Upper lobe of left lung (tissue), 6 donors: ENCODE measurements at regions not wholly inside any gene's neighbourhood (a gene's known extent, or its start where the extent isn't known, plus 50 kb on each side); places are given as distances from the start of the nearest gene placed in this dataset.

Experiments used
- ATAC-seq, 2 donors: fragments of 200-7000 bp; cut with Tn5 transposase; one replicate each; pipeline ENCODE4 v1.9.1; 2022; ENCODE audit warnings: mild to moderate bottlenecking in 2 of 2, moderate library complexity in 2 of 2; ENCODE audit not compliant: low FRiP score in 2 of 2
- DNase-seq, 2 donors: peaks; one replicate each; pipeline ENCODE4 v3.0.0-alpha.2; 2019 to 2020
- H3K27ac ChIP-seq, 4 donors: fragments of 200-600 bp; sonication (generic); one replicate each; pipeline ENCODE4 v1.5.1; 2016 to 2019
- H3K27me3 ChIP-seq, 4 donors: fragments of 200-600 bp; sonication (generic); one replicate each; pipeline ENCODE4 v1.5.1; 2017 to 2019
- H3K36me3 ChIP-seq, 4 donors: fragments of 200-600 bp; sonication (generic); one replicate each; pipeline ENCODE4 v1.5.1; 2016 to 2019
- H3K4me1 ChIP-seq, 4 donors: fragments of 200-600 bp; sonication (generic); one replicate each; pipeline ENCODE4 v1.5.1; 2018 to 2019
- H3K4me3 ChIP-seq, 4 donors: fragments of 200-600 bp; sonication (generic); one replicate each; pipeline ENCODE4 v1.5.1; 2017 to 2019; ENCODE audit warnings: mild to moderate bottlenecking in 2 of 4, moderate library complexity in 1 of 4
- H3K9me3 ChIP-seq, 4 donors: fragments of 200-600 bp; sonication (generic); one replicate each; pipeline ENCODE4 v1.5.1; 2018 to 2019
- EP300 ChIP-seq, 4 donors: sonication (generic); formaldehyde crosslinking; IDR thresholded peaks; one replicate each; pipeline ENCODE4 v1.5.1; 2017; ENCODE audit warnings: antibody characterized with exemption in 4 of 4, control low read depth in 2 of 4
- POLR2A ChIP-seq, 4 donors: fragments of 450-650 bp; IDR thresholded peaks; one replicate each; pipeline ENCODE4 v1.5.1; 2016 to 2017; ENCODE audit warnings: antibody characterized with exemption in 4 of 4, mild to moderate bottlenecking in 2 of 4
- POLR2AphosphoS5 ChIP-seq, 2 donors: sonication (generic); formaldehyde crosslinking; IDR thresholded peaks; one replicate each; pipeline ENCODE4 v1.5.1; 2017; ENCODE audit warnings: antibody characterized with exemption in 2 of 2
- WGBS, 2 donors: methylation state at CpG; one replicate each; pipeline ENCODE4 v1.1.5; 2017 to 2018; 5-methylcytosine and 5-hydroxymethylcytosine counted together
- TF ChIP-seq, protein P1 (sequence below), 6 experiments: fragments of 450-650 bp in 4 of 6; fragments of 200-600 bp in 2 of 6; sonication (generic) in 2 of 6; IDR thresholded peaks; one replicate each; pipeline ENCODE4 v1.5.1; 2016 to 2019; ENCODE audit warnings: antibody characterized with exemption in 6 of 6
- donor health status: DM: no; HTN: no; CAD: no; lungs with moderate emphysema.
- donor health status: DM: no; HTN: yes; CAD: no; lungs with severe emphysema.

DNA sequence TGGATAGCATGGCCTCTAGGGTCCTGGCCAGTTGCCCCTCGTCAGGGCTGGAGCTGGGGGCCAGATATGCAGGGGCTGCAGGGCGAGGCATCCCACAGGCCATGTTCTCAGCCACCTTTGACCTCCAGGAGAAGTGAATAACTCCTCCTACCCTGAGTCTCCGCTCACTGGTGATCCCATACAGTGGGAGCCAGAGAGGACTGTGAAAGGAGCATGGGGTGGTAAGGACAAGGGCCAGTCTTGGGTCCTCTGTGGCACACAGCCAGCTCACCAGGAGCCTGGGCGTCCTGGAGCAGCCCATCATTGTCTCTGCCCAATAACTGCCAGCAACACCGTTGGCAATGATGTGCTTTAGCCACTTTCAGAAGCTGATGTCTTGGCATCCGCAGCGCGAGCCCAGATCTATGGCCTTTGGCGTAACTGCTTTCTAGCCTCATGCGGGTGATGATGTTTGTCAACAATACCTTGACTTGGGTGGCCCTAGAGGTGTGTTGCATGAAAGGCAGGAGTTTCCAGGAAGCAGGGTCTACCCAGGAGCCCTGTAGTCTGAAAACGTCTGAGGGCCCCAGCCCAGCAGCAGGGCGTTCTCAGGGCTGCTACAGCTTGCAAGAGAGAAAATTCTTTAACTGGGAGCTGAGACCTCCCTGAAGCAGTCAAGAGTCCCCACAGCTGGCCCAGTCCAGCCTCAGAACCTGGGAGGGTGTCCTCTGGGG, 61.1 kb upstream of the IQSEC1 start:
- no peak overlapping the region for H3K27ac ChIP-seq
- DNase-seq (peak in 1 of 2 donors; percentile 13), ATAC-seq (no peak)
- TF ChIP-seq, protein P1, sequence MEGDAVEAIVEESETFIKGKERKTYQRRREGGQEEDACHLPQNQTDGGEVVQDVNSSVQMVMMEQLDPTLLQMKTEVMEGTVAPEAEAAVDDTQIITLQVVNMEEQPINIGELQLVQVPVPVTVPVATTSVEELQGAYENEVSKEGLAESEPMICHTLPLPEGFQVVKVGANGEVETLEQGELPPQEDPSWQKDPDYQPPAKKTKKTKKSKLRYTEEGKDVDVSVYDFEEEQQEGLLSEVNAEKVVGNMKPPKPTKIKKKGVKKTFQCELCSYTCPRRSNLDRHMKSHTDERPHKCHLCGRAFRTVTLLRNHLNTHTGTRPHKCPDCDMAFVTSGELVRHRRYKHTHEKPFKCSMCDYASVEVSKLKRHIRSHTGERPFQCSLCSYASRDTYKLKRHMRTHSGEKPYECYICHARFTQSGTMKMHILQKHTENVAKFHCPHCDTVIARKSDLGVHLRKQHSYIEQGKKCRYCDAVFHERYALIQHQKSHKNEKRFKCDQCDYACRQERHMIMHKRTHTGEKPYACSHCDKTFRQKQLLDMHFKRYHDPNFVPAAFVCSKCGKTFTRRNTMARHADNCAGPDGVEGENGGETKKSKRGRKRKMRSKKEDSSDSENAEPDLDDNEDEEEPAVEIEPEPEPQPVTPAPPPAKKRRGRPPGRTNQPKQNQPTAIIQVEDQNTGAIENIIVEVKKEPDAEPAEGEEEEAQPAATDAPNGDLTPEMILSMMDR (IDR thresholded peaks at IDR 0.05): no peak
- TF ChIP-seq POLR2A (IDR thresholded peaks at IDR 0.05) (no peak), EP300 (IDR thresholded peaks at IDR 0.05) (no peak), POLR2AphosphoS5 (IDR thresholded peaks at IDR 0.05) (no peak)
- no peaks in the 10 kb centered on the region for H3K27me3 ChIP-seq
- WGBS, 2 donors: 88 to 92% methylated on average over 9 to 12 of the region's 12 CpGs
- H3K4me3 ChIP-seq: no peak overlapping the region
- H3K9me3 ChIP-seq: no peaks in the 10 kb centered on the region
- H3K4me1 ChIP-seq: no peaks in the 10 kb centered on the region
- no peaks in the 10 kb centered on the region for H3K36me3 ChIP-seq

- Histone ChIP-seq H3K4me1 (no peaks in the 10 kb centered on the region), H3K36me3 (no peaks in the 10 kb centered on the region), H3K4me3 (no peak overlapping the region), H3K9me3 (no peaks in the 10 kb centered on the region), H3K27ac (no peak overlapping the region), H3K27me3 (no peaks in the 10 kb centered on the region)
- ATAC-seq (no peak), DNase-seq (peak in 1 of 2 donors; percentile 8)
- no peak for TF ChIP-seq POLR2AphosphoS5 (IDR thresholded peaks at IDR 0.05)
- TF ChIP-seq, protein P1 (IDR thresholded peaks at IDR 0.05): no peak
- 80 to 85% methylated on average over 9 to 14 of the region's 14 CpGs for WGBS, 2 donors
These were observed 60.3 kb upstream of the IQSEC1 start for GRCh38 chr3:13133471-13133981.

DNA sequence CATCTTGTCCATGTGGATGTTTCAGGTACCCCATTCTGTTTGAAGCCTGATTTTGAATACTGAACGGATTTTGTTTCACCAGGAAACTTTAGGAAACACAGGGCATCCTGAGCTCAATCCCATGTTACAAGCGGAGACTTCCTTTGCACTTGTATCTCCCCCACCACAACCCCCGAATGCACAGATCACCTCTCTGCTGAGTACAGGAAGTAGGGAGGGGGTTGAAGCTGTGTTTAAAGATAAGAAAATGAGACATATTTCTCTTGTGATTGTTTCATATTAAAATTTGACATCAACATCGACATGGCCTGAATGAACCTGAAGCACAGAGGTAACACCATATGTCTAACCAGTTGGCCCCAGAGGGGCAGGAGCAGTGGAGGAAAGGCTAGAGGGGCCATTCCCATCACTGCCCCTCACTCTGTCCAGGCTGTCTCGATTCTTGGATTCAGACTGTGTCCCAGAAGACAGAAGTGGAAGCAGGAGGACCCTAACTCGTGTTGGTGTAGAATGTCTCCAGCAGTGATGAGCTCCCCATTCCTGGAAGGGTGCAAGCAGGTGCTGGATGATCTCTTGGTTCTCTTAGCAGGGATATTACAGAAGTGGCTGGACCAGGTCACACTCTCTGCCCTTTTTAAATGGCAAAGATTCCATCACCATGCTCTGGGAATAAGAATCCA, 59.6 kb upstream of the IQSEC1 start:
- no peaks in the 10 kb centered on the region for H3K4me1 ChIP-seq
- DNase-seq (peak in 1 of 2 donors; percentile 2), ATAC-seq (no peak)
- no peaks in the 10 kb centered on the region for H3K9me3 ChIP-seq
- no peak overlapping the region for H3K27ac ChIP-seq
- H3K36me3 ChIP-seq: no peaks in the 10 kb centered on the region
- no peak for TF ChIP-seq POLR2AphosphoS5 (IDR thresholded peaks at IDR 0.05)
- TF ChIP-seq, protein P1 (IDR thresholded peaks at IDR 0.05): no peak
- TF ChIP-seq EP300 (IDR thresholded peaks at IDR 0.05): no peak
- no peak for TF ChIP-seq POLR2A (IDR thresholded peaks at IDR 0.05)
- WGBS, 2 donors: 26 to 49% methylated on average over 6 of the region's 6 CpGs
- H3K27me3 ChIP-seq: no peaks in the 10 kb centered on the region
- no peak overlapping the region for H3K4me3 ChIP-seq

DNA sequence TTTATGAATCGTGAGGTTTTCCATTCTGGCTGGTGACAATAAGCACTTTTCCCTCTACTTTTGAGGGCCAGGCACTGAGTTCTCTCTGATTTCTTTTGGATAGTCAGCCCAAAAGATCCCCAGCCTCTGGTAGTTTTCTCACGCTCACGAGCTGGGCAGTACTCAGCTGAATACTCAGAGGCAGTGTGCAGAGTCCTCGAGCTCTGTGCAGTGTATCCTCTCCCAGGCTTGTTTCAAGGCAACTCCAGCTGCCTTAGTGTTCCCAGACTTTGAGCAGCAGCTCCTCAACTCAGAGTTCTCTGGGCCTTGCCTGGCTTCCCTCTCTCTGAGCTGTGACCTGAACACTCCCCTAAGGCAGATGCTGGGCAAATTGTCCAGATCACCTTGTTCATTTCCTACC, 59.1 kb upstream of the IQSEC1 start:
- Histone ChIP-seq H3K36me3 (no peaks in the 10 kb centered on the region), H3K27me3 (no peaks in the 10 kb centered on the region), H3K4me3 (no peak overlapping the region), H3K9me3 (no peaks in the 10 kb centered on the region), H3K27ac (no peak overlapping the region), H3K4me1 (no peaks in the 10 kb centered on the region)
- 57 to 58% methylated on average over 4 of the region's 4 CpGs for WGBS, 2 donors
- TF ChIP-seq POLR2AphosphoS5 (IDR thresholded peaks at IDR 0.05) (no peak), EP300 (IDR thresholded peaks at IDR 0.05) (no peak), POLR2A (IDR thresholded peaks at IDR 0.05) (no peak)
- TF ChIP-seq, protein P1 (IDR thresholded peaks at IDR 0.05): no peak
- ATAC-seq (no peak), DNase-seq (peak in 1 of 2 donors; percentile 4)
